Adipocyte (in vitro differentiated cells): ENCODE measurements at regions not wholly inside any gene's neighbourhood (a gene's known extent, or its start where the extent isn't known, plus 50 kb on each side); places are given as distances from the start of the nearest gene placed in this dataset.
"Not testable (repeated sequence)": the region's sequence is repeated elsewhere in the genome, so short reads cannot be mapped to it uniquely, and the experiment has no call there.

ENCODE experiments used
- DNase-seq: peaks from one replicate; pipeline ENCODE4 v3.0.0-alpha.2; 2015; ENCODE audit warnings: low read depth
- H3K27me3 ChIP-seq: replicated peaks from 2 replicates; pipeline ENCODE4 v1.7.0; 2013; ENCODE audit warnings: mild to moderate bottlenecking, low read length, moderate library complexity; ENCODE audit not compliant: control insufficient read depth, insufficient read depth
- H3K36me3 ChIP-seq: 2 replicates; pipeline ENCODE4 v1.7.0; 2013; ENCODE audit warnings: low read length, mild to moderate bottlenecking, moderate library complexity; ENCODE audit not compliant: control insufficient read depth, insufficient read depth, severe bottlenecking
- H3K4me1 ChIP-seq: 2 replicates; pipeline ENCODE4 v1.7.0; 2013; ENCODE audit warnings: mild to moderate bottlenecking, low read length, moderate library complexity; ENCODE audit not compliant: control insufficient read depth, insufficient read depth
- H3K4me3 ChIP-seq: 2 replicates; pipeline ENCODE4 v1.7.0; 2013; ENCODE audit warnings: mild to moderate bottlenecking, low read length, moderate library complexity
- H3K9ac ChIP-seq: 2 replicates; pipeline ENCODE4 v1.7.0; 2013; ENCODE audit warnings: mild to moderate bottlenecking, low read length, moderate library complexity
- H3K9me3 ChIP-seq: 2 replicates; pipeline ENCODE4 v1.7.0; 2013; ENCODE audit warnings: mild to moderate bottlenecking, low read length, moderate library complexity; ENCODE audit not compliant: control insufficient read depth

- peak overlapping the region; percentile 9 for H3K9ac ChIP-seq
- H3K4me3 ChIP-seq = no peak overlapping the region
- H3K4me1 ChIP-seq = peaks cover 9% of the 10 kb centered on the region
- peak; percentile 59 for DNase-seq
- H3K27me3 ChIP-seq = no peaks in the 10 kb centered on the region
- H3K36me3 ChIP-seq = no peaks in the 10 kb centered on the region
- H3K9me3 ChIP-seq = no peaks in the 10 kb centered on the region
Observed at GRCh38 chr1:221858818-221859611, 117.1 kb upstream of the DUSP10 start.

DNA sequence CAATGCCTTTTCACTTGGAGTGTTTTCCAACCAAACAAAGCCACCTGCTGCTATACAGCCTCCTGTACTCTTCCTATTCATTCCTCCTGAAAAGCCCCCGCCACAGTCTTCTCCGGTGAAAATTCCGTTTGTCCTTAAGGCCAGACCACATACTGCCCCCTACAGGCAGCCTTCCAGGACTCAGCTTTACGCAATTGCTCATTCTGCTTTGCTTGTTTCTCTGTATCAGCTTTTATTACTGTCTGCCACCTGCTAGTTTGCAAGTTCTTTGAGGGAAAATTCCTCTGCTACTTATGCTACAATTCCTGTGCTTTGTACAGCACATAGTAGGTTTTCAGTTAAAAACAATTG lies 115.2 kb upstream of the DUSP10 start:
- H3K27me3 ChIP-seq, H3K4me3 ChIP-seq, H3K4me1 ChIP-seq, H3K36me3 ChIP-seq, H3K9ac ChIP-seq, H3K9me3 ChIP-seq, DNase-seq: not testable (repeated sequence)

GRCh38 chr1:221856228-221857093 lies 114.6 kb upstream of the DUSP10 start:
- DNase-seq = no peak
- Histone ChIP-seq H3K4me1 (peaks cover 14% of the 10 kb centered on the region), H3K9ac (no peak overlapping the region), H3K36me3 (no peaks in the 10 kb centered on the region), H3K27me3 (no peaks in the 10 kb centered on the region), H3K4me3 (no peak overlapping the region), H3K9me3 (no peaks in the 10 kb centered on the region)

DNA sequence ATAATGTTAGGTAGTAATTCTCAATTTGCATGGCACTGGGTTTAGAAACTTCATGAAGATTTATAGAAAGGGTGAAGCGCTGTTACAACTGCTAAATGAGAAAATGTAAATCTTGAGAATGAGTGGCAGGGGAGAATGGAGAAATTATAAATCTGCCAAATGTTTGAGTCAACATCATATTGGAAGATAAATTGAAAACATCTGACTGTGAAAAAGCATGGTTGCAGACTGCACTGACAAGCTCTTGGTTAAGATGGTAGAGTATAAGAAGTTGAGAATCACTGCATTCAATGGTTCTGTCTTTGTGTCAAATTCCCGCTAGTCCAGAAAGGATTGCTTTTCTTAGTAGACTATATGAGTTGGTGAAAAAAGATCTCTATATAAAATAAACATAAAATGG lies 113.3 kb upstream of the DUSP10 start:
- no peak for DNase-seq
- Histone ChIP-seq H3K4me3 (no peak overlapping the region), H3K27me3 (no peaks in the 10 kb centered on the region), H3K36me3 (no peaks in the 10 kb centered on the region), H3K9me3 (no peaks in the 10 kb centered on the region), H3K9ac (no peak overlapping the region), H3K4me1 (peaks cover 21% of the 10 kb centered on the region)

- no peaks in the 10 kb centered on the region for H3K27me3 ChIP-seq
- no peaks in the 10 kb centered on the region for H3K9me3 ChIP-seq
- H3K4me3 ChIP-seq = no peak overlapping the region
- peaks cover 15% of the 10 kb centered on the region for H3K4me1 ChIP-seq
- H3K9ac ChIP-seq = no peak overlapping the region
- DNase-seq = peak; percentile 42
- no peaks in the 10 kb centered on the region for H3K36me3 ChIP-seq
Observed at GRCh38 chr1:221851336-221851735, 109.4 kb upstream of the DUSP10 start.

DNA sequence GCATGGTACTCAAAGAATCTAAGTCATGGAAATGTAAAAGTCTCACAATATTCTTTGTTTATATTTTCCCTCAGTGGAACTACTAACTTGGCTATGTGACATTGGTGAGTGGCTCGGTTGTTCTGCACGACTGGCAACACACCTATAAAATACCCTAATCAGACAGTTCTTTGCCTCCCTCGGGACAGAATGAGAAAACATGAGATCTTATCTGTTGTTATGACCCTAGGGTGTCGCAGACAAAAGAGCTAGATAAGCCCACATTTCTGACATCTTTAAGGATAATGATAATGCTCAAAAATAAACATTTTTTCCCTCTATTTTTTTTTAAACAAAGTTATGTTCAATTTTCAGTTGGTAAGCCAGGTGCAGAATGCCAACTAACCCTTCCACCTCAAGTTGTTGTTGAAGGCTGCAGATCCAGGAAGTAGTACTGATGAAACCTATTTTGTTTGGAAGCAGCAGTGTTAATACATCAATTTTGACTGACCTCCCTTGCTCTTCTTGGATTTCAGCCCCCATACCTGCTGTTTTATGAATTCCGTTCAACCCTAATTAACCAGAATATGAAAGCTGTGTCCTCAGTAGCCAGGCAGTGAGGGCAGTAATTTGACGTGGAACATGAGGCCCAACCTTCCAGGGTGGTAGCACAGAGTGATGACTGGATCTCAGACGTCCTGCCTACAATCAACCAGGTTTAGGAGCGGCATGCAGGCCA lies 108.7 kb upstream of the DUSP10 start:
- no peak for DNase-seq
- Histone ChIP-seq H3K4me3 (no peak overlapping the region), H3K36me3 (no peaks in the 10 kb centered on the region)

DNA sequence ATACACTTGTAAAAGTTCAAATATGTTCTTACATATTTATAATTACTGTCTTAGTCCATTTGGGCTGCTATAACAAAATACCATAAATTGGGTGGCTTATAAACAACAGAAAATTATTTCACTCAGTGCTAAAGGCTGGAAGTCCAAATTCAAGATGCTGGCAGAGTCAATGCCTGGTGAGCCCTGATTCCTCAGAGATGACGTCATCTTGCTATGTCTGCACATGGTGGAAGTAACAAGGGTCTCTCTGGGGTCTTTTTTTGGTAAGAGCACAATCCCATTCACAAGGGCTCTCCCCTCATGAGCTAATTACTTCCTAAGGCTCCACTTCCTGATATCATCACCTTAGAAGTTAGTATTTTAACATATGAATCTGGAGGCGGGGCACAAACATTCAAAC lies 108.0 kb upstream of the DUSP10 start:
- H3K27me3 ChIP-seq = no peaks in the 10 kb centered on the region
- DNase-seq = no peak
- H3K4me1 ChIP-seq = peaks cover 24% of the 10 kb centered on the region
- no peaks in the 10 kb centered on the region for H3K9me3 ChIP-seq
- H3K36me3 ChIP-seq = no peaks in the 10 kb centered on the region
- H3K4me3 ChIP-seq = no peak overlapping the region
- H3K9ac ChIP-seq = no peak overlapping the region

More for the DNA sequence above, 108.7 kb upstream of the DUSP10 start:
- Histone ChIP-seq H3K27me3 (no peaks in the 10 kb centered on the region), H3K9ac (no peak overlapping the region), H3K4me1 (peaks cover 22% of the 10 kb centered on the region), H3K9me3 (no peaks in the 10 kb centered on the region)

- peaks cover 24% of the 10 kb centered on the region for H3K4me1 ChIP-seq
- no peaks in the 10 kb centered on the region for H3K36me3 ChIP-seq
- no peak overlapping the region for H3K9ac ChIP-seq
- no peak overlapping the region for H3K4me3 ChIP-seq
- no peak for DNase-seq
- H3K27me3 ChIP-seq = no peaks in the 10 kb centered on the region
- H3K9me3 ChIP-seq = no peaks in the 10 kb centered on the region
Observed at GRCh38 chr1:221849110-221849509, 107.2 kb upstream of the DUSP10 start.

DNA sequence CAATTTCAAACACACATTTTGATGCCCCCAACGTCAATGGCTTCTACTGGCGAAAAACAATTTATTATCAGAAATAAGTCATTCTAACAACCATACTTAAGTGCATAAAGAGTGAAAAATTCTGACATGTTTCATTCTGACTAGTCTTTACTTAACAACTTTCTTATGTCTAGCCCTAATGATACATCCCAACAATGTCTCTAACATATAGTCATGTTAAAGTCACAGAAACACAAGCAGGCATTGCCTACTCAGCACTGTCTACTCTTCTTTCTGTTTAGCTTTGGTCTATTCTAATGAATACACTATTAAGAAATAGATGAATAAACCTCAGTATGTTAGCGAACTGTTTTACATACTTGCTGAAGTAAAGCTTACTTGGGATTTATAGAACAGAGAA lies 105.8 kb upstream of the DUSP10 start:
- Histone ChIP-seq H3K4me3 (no peak overlapping the region), H3K9ac (no peak overlapping the region), H3K9me3 (no peaks in the 10 kb centered on the region), H3K27me3 (no peaks in the 10 kb centered on the region), H3K4me1 (peaks cover 24% of the 10 kb centered on the region), H3K36me3 (no peaks in the 10 kb centered on the region)
- no peak for DNase-seq

DNA sequence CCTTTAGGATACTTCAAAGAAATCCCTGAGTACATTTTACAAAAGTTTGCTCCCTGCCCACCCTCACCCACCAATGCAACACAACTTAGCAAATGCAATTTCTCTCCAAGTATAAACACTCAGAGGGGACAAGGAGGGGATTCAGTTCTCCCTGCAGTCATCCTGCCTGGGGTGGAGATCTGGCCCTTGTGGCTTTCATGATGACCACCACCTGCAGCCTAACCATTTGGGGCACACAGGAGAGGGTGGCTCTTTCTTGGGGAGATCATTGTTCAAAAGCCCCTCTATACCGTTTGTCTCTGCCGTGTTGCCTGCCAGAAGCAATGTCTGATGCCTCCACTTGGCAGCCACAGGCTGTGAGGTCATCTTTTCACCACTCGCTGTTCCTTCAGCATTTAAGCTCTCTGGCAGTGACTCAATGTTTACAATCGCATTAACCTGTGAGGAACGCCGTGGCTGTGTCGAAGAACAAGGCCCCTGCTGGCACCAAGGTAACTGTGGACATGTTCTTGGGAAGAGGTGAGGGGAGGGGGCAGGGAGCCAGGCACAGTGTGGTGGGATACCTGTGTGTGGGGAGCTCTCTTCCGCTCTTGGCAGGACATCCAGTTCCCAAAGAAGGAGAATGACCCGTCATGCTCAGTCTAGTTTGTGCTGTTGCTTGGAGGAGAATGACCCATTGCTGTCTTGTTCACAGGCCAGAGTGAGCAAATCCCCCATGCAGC lies 103.9 kb upstream of the DUSP10 start:
- Histone ChIP-seq H3K4me3 (no peak overlapping the region), H3K9me3 (no peaks in the 10 kb centered on the region), H3K36me3 (no peaks in the 10 kb centered on the region), H3K27me3 (no peaks in the 10 kb centered on the region), H3K9ac (no peak overlapping the region), H3K4me1 (peaks cover 23% of the 10 kb centered on the region)
- peak; percentile 69 for DNase-seq

DNA sequence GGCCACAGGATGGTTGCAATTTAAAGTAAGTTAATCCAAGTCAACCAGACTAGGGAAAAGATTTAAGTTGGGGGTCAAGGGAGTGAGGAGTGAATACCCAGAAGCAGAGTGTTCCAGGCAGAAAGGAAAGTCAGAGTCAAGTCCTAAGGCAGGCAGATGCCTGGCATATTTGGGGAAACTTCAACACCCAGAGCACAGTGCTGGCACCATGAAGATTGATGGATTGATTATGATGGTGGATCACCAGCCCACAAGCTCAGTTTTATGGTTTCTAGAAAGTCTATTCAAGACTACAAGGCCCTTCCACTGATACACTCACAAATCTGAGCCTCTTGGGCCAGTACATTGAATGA lies 100.1 kb upstream of the DUSP10 start:
- peak overlapping the region; percentile 5 for H3K9ac ChIP-seq
- H3K27me3 ChIP-seq = no peaks in the 10 kb centered on the region
- H3K4me1 ChIP-seq = peaks cover 39% of the 10 kb centered on the region
- no peaks in the 10 kb centered on the region for H3K36me3 ChIP-seq
- no peak overlapping the region for H3K4me3 ChIP-seq
- no peak for DNase-seq
- no peaks in the 10 kb centered on the region for H3K9me3 ChIP-seq
